ENCODE measurements at regions not wholly inside any gene's neighbourhood (a gene's known extent, or its start where the extent isn't known, plus 50 kb on each side); places are given as distances from the start of the nearest gene placed in this dataset.

- DNase-seq (no peak), ATAC-seq (no peak)
- intact Hi-C loops (cut with DNase I, micrococcal nuclease): no loop called here
Observed at GRCh38 chr18:29083545-29083944, 906.6 kb upstream of the CDH2 start.

GRCh38 chr18:29080946-29081345 lies 904.0 kb upstream of the CDH2 start:
- intact Hi-C loops (cut with DNase I, micrococcal nuclease): no loop called here
- DNase-seq (no peak), ATAC-seq (no peak)

GRCh38 chr18:29078273-29078672 lies 901.3 kb upstream of the CDH2 start:
- no peak for ATAC-seq
- DNase-seq: no peak
- intact Hi-C loops (cut with DNase I, micrococcal nuclease): no loop called here

- DNase-seq (no peak), ATAC-seq (no peak)
- intact Hi-C loops (cut with DNase I, micrococcal nuclease): no loop called here
Observed at GRCh38 chr18:29077344-29077743, 900.4 kb upstream of the CDH2 start.

- ATAC-seq (no peak), DNase-seq (no peak)
- intact Hi-C loops (cut with DNase I, micrococcal nuclease): no loop called here
Observed at GRCh38 chr18:29076645-29077044, 899.7 kb upstream of the CDH2 start.

- no peak for ATAC-seq
- intact Hi-C loops (cut with DNase I, micrococcal nuclease): no loop called here
- DNase-seq: no peak
Observed at GRCh38 chr18:29074147-29074546, 897.2 kb upstream of the CDH2 start.

- DNase-seq: no peak
- ATAC-seq: no peak
- intact Hi-C loops (cut with DNase I, micrococcal nuclease): no loop called here
Observed at GRCh38 chr18:29071869-29072268, 894.9 kb upstream of the CDH2 start.

- ATAC-seq (no peak), DNase-seq (no peak)
- intact Hi-C loops (cut with DNase I, micrococcal nuclease): no loop called here
Observed at GRCh38 chr18:29063346-29063745, 886.4 kb upstream of the CDH2 start.

- ATAC-seq (no peak), DNase-seq (no peak)
- intact Hi-C loops (cut with DNase I, micrococcal nuclease): no loop called here
Observed at GRCh38 chr18:29062921-29063320, 886.0 kb upstream of the CDH2 start.

GRCh38 chr18:29060349-29060748 lies 883.4 kb upstream of the CDH2 start:
- no peak for ATAC-seq
- intact Hi-C loops (cut with DNase I, micrococcal nuclease): no loop called here
- no peak for DNase-seq

- ATAC-seq (no peak), DNase-seq (no peak)
- intact Hi-C loops (cut with DNase I, micrococcal nuclease): loop anchor here in 1 of 2 donors (10.0 kb wide), 1 partner anchor 57 kb away; no protein-coding TSS in a partner anchor
Observed at GRCh38 chr18:29057703-29058102, 880.8 kb upstream of the CDH2 start.

GRCh38 chr18:29056800-29057199 lies 879.9 kb upstream of the CDH2 start:
- intact Hi-C loops (cut with DNase I, micrococcal nuclease): loop anchor here in 1 of 2 donors (10.0 kb wide), 1 partner anchor 58 kb away; no protein-coding TSS in a partner anchor
- DNase-seq: no peak
- ATAC-seq: no peak

- DNase-seq (no peak), ATAC-seq (no peak)
- intact Hi-C loops (cut with DNase I, micrococcal nuclease): no loop called here
Observed at GRCh38 chr18:29041976-29042375, 865.0 kb upstream of the CDH2 start.

GRCh38 chr18:29034113-29034856 lies 857.4 kb upstream of the CDH2 start:
- ATAC-seq (no peak), DNase-seq (no peak)
- intact Hi-C loops (cut with DNase I, micrococcal nuclease): no loop called here

- ATAC-seq (no peak), DNase-seq (no peak)
- intact Hi-C loops (cut with DNase I, micrococcal nuclease): no loop called here
Observed at GRCh38 chr18:29028560-29028959, 851.6 kb upstream of the CDH2 start.

GRCh38 chr18:29018976-29019375 lies 842.0 kb upstream of the CDH2 start:
- intact Hi-C loops (cut with DNase I, micrococcal nuclease): no loop called here
- ATAC-seq: no peak
- no peak for DNase-seq

- intact Hi-C loops (cut with DNase I, micrococcal nuclease): no loop called here
- ATAC-seq (no peak), DNase-seq (no peak)
Observed at GRCh38 chr18:29012883-29013465, 836.0 kb upstream of the CDH2 start.

- DNase-seq (no peak), ATAC-seq (no peak)
- intact Hi-C loops (cut with DNase I, micrococcal nuclease): no loop called here
Observed at GRCh38 chr18:29012364-29012763, 835.4 kb upstream of the CDH2 start.

GRCh38 chr18:29009250-29009803 lies 832.4 kb upstream of the CDH2 start:
- DNase-seq (no peak), ATAC-seq (no peak)
- intact Hi-C loops (cut with DNase I, micrococcal nuclease): no loop called here

GRCh38 chr18:29008809-29009208 lies 831.9 kb upstream of the CDH2 start:
- ATAC-seq (no peak), DNase-seq (no peak)
- intact Hi-C loops (cut with DNase I, micrococcal nuclease): no loop called here

All from left colon (tissue), 2 donors.